ENCODE measurements at regions not wholly inside any gene's neighbourhood (a gene's known extent, or its start where the extent isn't known, plus 50 kb on each side); places are given as distances from the start of the nearest gene placed in this dataset.

- TF ChIP-seq CTCF (IDR thresholded peaks at IDR 0.05; ENCODE audit: low read length) (no peak), EZH2 (IDR thresholded peaks at IDR 0.05; ENCODE audit: borderline replicate concordance, low read length) (no peak)
Observed at GRCh38 chr1:189751311-189751710, 726.4 kb downstream of the BRINP3 start.
